ENCODE measurements at regions not wholly inside any gene's neighbourhood (a gene's known extent, or its start where the extent isn't known, plus 50 kb on each side); places are given as distances from the start of the nearest gene placed in this dataset.

GRCh38 chr4:153880983-153881382 lies 92.1 kb upstream of the SFRP2 start:
- TF ChIP-seq CTCF (conservative IDR thresholded peaks at IDR 0.05; ENCODE audit: low read depth, low read length) (no peak), EZH2 (IDR thresholded peaks at IDR 0.05; ENCODE audit: borderline replicate concordance, low read depth, low read length, poor library complexity, severe bottlenecking) (no peak)
